ENCODE measurements at regions not wholly inside any gene's neighbourhood (a gene's known extent, or its start where the extent isn't known, plus 50 kb on each side); places are given as distances from the start of the nearest gene placed in this dataset.

DNA sequence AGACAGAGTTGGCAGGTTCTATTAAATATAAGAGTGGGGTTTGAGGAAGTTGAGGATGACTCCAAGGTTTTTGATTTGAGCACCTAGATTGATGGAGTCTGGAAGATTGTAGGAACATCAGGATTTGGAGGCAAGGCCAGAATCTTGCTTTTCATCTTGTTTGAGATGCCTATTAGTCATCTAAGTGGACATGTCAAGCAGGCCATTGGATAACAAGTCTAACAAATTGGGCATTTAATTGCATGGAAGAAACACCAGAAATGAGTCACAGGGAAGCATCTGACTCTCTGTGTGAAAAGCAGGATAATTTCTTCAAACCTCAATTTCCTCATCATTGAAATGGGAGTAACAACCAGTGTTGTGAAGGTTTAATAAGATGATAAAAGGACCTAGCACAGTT lies 53.3 kb upstream of the ARL15 start:
- no peak for DNase-seq

DNA sequence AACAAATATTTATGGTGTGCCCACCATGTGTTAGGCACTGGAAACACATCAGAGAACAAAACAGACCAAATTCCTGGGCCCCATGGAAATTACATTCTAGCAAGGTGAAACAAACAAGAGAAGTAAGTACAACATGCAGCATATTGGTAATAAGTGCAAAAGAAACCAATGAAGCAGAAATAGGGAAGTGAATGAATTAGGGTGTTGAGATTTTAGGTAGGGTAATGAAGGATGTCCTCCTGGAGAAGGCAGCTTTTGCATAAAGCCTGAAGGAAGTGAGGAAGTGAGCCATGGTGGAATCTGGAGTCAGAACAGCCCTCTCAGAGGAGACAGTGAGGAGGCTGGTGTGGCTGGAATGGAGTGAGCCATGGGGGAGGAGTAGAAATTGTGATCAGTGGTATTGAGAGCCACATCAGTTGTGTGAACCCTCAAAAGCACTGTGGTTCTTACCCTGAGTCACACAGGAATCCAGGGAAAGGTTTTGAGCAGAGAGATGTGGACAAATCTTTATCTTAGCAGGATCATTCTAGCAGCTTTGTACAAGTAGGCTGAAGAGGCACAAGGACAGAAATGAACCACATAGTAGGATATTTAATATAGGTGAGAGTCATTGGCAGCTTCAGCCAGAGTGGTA lies 52.7 kb upstream of the ARL15 start:
- DNase-seq = no peak

DNA sequence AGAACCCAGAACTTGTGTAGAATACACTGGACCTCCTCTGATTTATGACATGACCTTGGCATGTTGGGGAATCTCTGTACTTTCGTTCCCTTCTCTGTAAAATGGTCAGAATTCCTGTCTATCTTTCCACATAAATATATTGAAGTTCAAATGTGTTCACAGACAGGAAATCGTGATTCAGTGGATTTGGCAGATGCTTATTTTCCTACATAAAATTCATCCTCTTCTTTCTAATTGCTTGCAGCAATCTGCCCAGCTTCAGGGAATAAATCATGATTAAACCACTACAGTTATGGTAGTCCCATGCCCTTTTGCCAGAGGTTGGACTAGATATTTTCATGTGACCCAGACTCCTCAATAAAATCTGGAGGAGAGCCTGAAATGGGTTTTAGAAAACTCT lies 52.1 kb upstream of the ARL15 start:
- DNase-seq = no peak

DNA sequence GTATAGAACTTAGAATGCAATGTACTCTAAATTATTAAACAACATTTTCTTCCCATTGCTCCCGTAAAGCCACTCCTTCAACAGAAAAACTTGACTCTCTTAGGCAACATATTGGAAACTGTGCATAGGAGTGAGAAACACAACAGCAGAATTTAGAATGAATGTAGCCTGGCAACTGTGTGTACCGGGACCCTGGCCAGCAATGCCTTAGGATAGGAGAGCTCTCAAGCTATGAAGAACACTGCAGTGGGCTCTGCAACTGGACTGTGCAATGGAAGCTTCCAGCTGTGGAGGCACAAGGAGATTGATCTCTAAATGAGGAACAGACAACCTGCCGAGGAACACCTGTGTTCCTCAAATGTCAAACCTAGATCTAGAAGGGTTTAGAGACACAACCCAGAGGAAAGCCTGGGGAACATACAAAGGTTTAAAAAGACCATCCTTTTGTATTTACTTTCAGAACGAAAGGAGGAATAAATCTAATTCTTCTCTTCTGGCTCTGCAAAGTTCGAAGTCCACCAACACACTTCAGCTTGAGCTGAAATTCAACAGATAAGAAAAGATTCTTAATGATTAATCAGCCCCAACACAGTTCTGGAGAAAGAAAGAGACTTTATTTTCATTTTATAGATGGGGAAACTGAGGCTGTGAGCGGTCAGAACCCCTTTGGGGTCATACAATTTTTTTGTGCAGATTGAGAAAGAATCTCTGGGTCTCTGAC lies 51.5 kb upstream of the ARL15 start:
- DNase-seq = no peak

DNA sequence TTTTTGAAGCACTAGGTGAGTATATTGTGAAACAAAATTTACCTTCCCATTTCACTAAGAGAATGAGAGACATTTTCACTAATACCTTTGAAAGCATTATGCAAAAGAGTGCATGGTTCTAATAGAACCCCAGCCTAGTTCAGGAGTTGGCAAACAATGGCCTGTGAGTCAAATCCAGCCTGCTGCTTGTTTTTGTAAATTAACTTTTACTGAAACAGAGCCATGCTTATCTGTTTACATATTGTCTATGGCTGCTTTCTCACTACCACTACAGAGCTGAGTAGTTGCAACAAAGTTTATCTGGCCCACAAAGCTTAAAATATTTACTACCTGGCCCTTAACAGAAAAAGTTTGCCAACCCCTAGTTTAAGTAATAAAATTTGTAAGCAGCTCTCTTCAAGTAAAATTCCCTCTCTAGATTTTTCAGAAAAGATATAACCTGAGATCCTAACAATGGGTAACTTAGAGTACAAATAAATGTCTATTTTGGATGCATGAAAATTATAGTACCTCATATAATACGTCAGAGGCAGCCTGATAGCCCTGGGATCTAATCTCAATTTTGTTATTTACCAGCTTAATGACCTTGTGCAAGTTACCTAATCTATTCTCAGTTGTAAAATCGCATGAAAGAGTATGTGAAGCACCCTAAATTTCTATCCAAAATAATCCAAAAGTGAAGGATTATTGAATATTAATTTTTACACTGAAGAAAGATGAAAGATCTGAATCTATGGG lies 50.7 kb upstream of the ARL15 start:
- DNase-seq = no peak

Measured in NCI-H1417 (cell line).